OCI-LY7 (cell line): ENCODE measurements at regions not wholly inside any gene's neighbourhood (a gene's known extent, or its start where the extent isn't known, plus 50 kb on each side); places are given as distances from the start of the nearest gene placed in this dataset.

ENCODE experiments used
- BruUV-seq: library from RNA; stranded (reverse); fragments of 400-500 nt; replicated peaks from 2 replicates; lab custom pipeline; 2021; lab: Mats Ljungman, UMichigan
- CTCF ChIA-PET: fragments of 300-600 bp; sonication (Branson Sonifier 250); formaldehyde crosslinking; loops from one replicate; lab custom pipeline; 2022; ENCODE audit warnings: antibody characterized with exemption; ENCODE audit not compliant: unreplicated experiment; lab: Charles Lee
- POLR2A ChIA-PET: fragments of 300-600 bp; sonication (Branson Sonifier 250); formaldehyde crosslinking; loops from one replicate; lab custom pipeline; 2022; ENCODE audit warnings: antibody characterized with exemption; lab: Charles Lee
- DNase-seq: peaks from one replicate; pipeline ENCODE4 v3.0.0-alpha.2; 2015; ENCODE audit warnings: low spot score
- H2AFZ ChIP-seq: fragments of 200-600 bp; sonication (generic), shearing (Covaris generic); 2 replicates; pipeline ENCODE4 v1.6.1; 2014; ENCODE audit warnings: mild to moderate bottlenecking, antibody characterized with exemption, low read length, moderate library complexity
- H3K27ac ChIP-seq: fragments of 200-600 bp; sonication (generic); 2 replicates; pipeline ENCODE4 v1.5.1; 2014; ENCODE audit warnings: mixed run types, low read depth, mild to moderate bottlenecking, moderate library complexity, low read length, inconsistent platforms; ENCODE audit not compliant: poor library complexity, severe bottlenecking
- H3K36me3 ChIP-seq: fragments of 200-600 bp; sonication (generic); 2 replicates; pipeline ENCODE4 v1.6.1; 2014; ENCODE audit warnings: mild to moderate bottlenecking, antibody characterized with exemption, low read length, moderate library complexity, mixed read lengths; ENCODE audit not compliant: insufficient read depth
- H3K4me1 ChIP-seq: fragments of 200-600 bp; sonication (generic); 2 replicates; pipeline ENCODE4 v1.5.1; 2014; ENCODE audit warnings: mild to moderate bottlenecking, low read length; ENCODE audit not compliant: insufficient read depth, poor library complexity, severe bottlenecking
- H3K4me2 ChIP-seq: fragments of 200-600 bp; sonication (generic); 2 replicates; pipeline ENCODE4 v1.6.1; 2014; ENCODE audit warnings: mild to moderate bottlenecking, low read length
- H3K4me3 ChIP-seq: fragments of 200-600 bp; sonication (generic); 2 replicates; pipeline ENCODE4 v1.5.1; 2014; ENCODE audit warnings: mild to moderate bottlenecking, low read depth, low read length; ENCODE audit not compliant: poor library complexity, severe bottlenecking
- H3K79me2 ChIP-seq: fragments of 200-600 bp; sonication (generic); 2 replicates; pipeline ENCODE4 v1.6.1; 2016; ENCODE audit warnings: low read depth, mild to moderate bottlenecking, low read length, moderate library complexity, mixed read lengths; ENCODE audit not compliant: insufficient read depth
- H3K9me2 ChIP-seq: fragments of 200-600 bp; sonication (generic); 2 replicates; pipeline ENCODE4 v1.6.1; 2016; ENCODE audit warnings: mild to moderate bottlenecking, low read length, mixed read lengths; ENCODE audit not compliant: insufficient read depth
- H3K9me3 ChIP-seq: fragments of 200-600 bp; sonication (generic); 2 replicates; pipeline ENCODE4 v1.6.1; 2014; ENCODE audit warnings: mild to moderate bottlenecking, mixed run types, low read length, mixed read lengths
- H4K20me1 ChIP-seq: fragments of 200-600 bp; sonication (generic); 2 replicates; pipeline ENCODE4 v1.6.1; 2014; ENCODE audit warnings: mild to moderate bottlenecking, antibody characterized with exemption, low read length, moderate library complexity, mixed read lengths; ENCODE audit not compliant: insufficient read depth
- CTCF ChIP-seq: fragments of 200-600 bp; sonication (generic); conservative IDR thresholded peaks from 2 replicates; pipeline ENCODE4 v1.5.1; 2014; ENCODE audit warnings: mild to moderate bottlenecking, antibody characterized with exemption, low read length, moderate library complexity, mixed read lengths
- EZH2phosphoT487 ChIP-seq: fragments of 200-600 bp; sonication (generic); IDR thresholded peaks from 2 replicates; pipeline ENCODE4 v1.6.1; 2018; ENCODE audit warnings: low read depth, borderline replicate concordance, mild to moderate bottlenecking, mixed run types, antibody characterized with exemption, low read length, moderate library complexity, mixed read lengths
- intact Hi-C: fragments of 100-400 bp; cut with micrococcal nuclease; formaldehyde crosslinking; loops from one replicate; pipeline ENCODE4 v1.10.0; 2022; ENCODE audit not compliant: unreplicated experiment

GRCh38 chr3:16797831-16798230, 86.9 kb upstream of the PLCL2 start:
- Histone ChIP-seq H3K4me3 (no peak overlapping the region), H3K27ac (no peak overlapping the region), H3K36me3 (no peaks in the 10 kb centered on the region), H3K79me2 (no peaks in the 10 kb centered on the region), H3K9me3 (peaks cover 6% of the 10 kb centered on the region; the same call in 1 of the 2 replicates), H3K4me2 (no peak overlapping the region), H3K9me2 (no peaks in the 10 kb centered on the region), H2AFZ (no peak overlapping the region), H3K4me1 (peaks cover 35% of the 10 kb centered on the region), H4K20me1 (no peaks in the 10 kb centered on the region)
- CTCF ChIA-PET, result no interaction called here
- no peak for TF ChIP-seq CTCF
- TF ChIP-seq EZH2phosphoT487, result no peak
- DNase-seq, result no peak
- intact Hi-C loops, result no loop called here
- BruUV-seq, result no TSS peak
- POLR2A ChIA-PET, result no interaction called here

- ChIA-PET CTCF (no interaction called here), POLR2A (interaction anchor here (0.7 kb wide), 1 partner anchor 261 kb away, joined by 3 read pairs; no protein-coding TSS in a partner anchor)
Observed at GRCh38 chr3:16798738-16799137, 86.0 kb upstream of the PLCL2 start.

More at GRCh38 chr3:16798738-16799137, 86.0 kb upstream of the PLCL2 start:
- Histone ChIP-seq H3K36me3 (no peaks in the 10 kb centered on the region), H3K4me3 (no peak overlapping the region), H3K9me3 (peaks cover 6% of the 10 kb centered on the region; the same call in 1 of the 2 replicates), H3K4me2 (no peak overlapping the region), H3K27ac (no peak overlapping the region), H4K20me1 (no peaks in the 10 kb centered on the region), H2AFZ (no peak overlapping the region), H3K9me2 (no peaks in the 10 kb centered on the region), H3K79me2 (no peaks in the 10 kb centered on the region), H3K4me1 (peaks cover 37% of the 10 kb centered on the region)
- no TSS peak for BruUV-seq
- no peak for DNase-seq
- TF ChIP-seq CTCF, result no peak
- TF ChIP-seq EZH2phosphoT487, result no peak
- intact Hi-C loops, result no loop called here
